Gastrocnemius medialis (tissue), 4 donors: ENCODE measurements at regions not wholly inside any gene's neighbourhood (a gene's known extent, or its start where the extent isn't known, plus 50 kb on each side); places are given as distances from the start of the nearest gene placed in this dataset.

Experiments
- POLR2A ChIP-seq, 2 donors: fragments of 450-650 bp; IDR thresholded peaks; one replicate each; pipeline ENCODE4 v1.6.1; 2017; ENCODE audit warnings: antibody characterized with exemption in 2 of 2, mild to moderate bottlenecking in 2 of 2, moderate library complexity in 2 of 2
- TF ChIP-seq, protein P1 (sequence below), 5 experiments: fragments of 450-650 bp in 3 of 5; fragments of 200-600 bp in 2 of 5; sonication (generic) in 2 of 5; IDR thresholded peaks in 4 of 5; conservative IDR thresholded peaks in 1 of 5; 1 replicate in 4 of 5; 2 replicates in 1 of 5; pipeline ENCODE4 v1.5.1; 2016 to 2019; ENCODE audit warnings: antibody characterized with exemption in 5 of 5, mild to moderate bottlenecking in 3 of 5, moderate library complexity in 3 of 5

DNA sequence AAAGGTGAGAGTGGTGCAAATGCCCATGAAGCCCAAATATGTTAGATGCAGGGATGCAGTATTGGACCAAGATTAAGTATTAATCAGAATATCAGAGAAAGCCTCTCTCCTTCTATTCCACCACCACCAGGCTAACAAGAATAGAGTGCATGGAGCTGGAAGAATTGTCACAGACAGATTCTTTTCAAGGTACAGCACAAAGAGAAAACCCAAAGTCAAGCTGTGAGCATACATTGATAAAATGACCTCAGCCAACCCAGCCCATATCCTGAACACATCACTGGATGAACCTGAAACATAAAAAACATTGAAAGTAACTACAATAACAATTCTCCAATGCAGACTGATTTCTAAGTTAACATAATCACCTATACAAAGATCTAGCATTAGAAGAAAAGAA lies 445.7 kb upstream of the NETO1 start:
- TF ChIP-seq, protein P1, sequence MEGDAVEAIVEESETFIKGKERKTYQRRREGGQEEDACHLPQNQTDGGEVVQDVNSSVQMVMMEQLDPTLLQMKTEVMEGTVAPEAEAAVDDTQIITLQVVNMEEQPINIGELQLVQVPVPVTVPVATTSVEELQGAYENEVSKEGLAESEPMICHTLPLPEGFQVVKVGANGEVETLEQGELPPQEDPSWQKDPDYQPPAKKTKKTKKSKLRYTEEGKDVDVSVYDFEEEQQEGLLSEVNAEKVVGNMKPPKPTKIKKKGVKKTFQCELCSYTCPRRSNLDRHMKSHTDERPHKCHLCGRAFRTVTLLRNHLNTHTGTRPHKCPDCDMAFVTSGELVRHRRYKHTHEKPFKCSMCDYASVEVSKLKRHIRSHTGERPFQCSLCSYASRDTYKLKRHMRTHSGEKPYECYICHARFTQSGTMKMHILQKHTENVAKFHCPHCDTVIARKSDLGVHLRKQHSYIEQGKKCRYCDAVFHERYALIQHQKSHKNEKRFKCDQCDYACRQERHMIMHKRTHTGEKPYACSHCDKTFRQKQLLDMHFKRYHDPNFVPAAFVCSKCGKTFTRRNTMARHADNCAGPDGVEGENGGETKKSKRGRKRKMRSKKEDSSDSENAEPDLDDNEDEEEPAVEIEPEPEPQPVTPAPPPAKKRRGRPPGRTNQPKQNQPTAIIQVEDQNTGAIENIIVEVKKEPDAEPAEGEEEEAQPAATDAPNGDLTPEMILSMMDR (IDR thresholded peaks at IDR 0.05 in 4 of 5, conservative IDR thresholded peaks at IDR 0.05 in 1 of 5), result no peak
- TF ChIP-seq POLR2A (IDR thresholded peaks at IDR 0.05), result no peak
